ENCODE measurements at regions not wholly inside any gene's neighbourhood (a gene's known extent, or its start where the extent isn't known, plus 50 kb on each side); places are given as distances from the start of the nearest gene placed in this dataset.

- no peak overlapping the region for H3K27ac ChIP-seq
- H3K36me3 ChIP-seq: no peaks in the 10 kb centered on the region
- H3K4me3 ChIP-seq: no peak overlapping the region
- intact Hi-C loops (cut with DNase I): no loop called here
- no peak for DNase-seq
- ATAC-seq: no peak
- H3K4me1 ChIP-seq: no peaks in the 10 kb centered on the region
- H3K27me3 ChIP-seq (ENCODE audit: low read depth): no peaks in the 10 kb centered on the region
- TF ChIP-seq, protein P1, sequence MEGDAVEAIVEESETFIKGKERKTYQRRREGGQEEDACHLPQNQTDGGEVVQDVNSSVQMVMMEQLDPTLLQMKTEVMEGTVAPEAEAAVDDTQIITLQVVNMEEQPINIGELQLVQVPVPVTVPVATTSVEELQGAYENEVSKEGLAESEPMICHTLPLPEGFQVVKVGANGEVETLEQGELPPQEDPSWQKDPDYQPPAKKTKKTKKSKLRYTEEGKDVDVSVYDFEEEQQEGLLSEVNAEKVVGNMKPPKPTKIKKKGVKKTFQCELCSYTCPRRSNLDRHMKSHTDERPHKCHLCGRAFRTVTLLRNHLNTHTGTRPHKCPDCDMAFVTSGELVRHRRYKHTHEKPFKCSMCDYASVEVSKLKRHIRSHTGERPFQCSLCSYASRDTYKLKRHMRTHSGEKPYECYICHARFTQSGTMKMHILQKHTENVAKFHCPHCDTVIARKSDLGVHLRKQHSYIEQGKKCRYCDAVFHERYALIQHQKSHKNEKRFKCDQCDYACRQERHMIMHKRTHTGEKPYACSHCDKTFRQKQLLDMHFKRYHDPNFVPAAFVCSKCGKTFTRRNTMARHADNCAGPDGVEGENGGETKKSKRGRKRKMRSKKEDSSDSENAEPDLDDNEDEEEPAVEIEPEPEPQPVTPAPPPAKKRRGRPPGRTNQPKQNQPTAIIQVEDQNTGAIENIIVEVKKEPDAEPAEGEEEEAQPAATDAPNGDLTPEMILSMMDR (IDR thresholded peaks at IDR 0.05): no peak
- H3K9me3 ChIP-seq: no peaks in the 10 kb centered on the region
Observed at GRCh38 chr11:86888164-86889000, 66.8 kb downstream of the FZD4 start.

DNA sequence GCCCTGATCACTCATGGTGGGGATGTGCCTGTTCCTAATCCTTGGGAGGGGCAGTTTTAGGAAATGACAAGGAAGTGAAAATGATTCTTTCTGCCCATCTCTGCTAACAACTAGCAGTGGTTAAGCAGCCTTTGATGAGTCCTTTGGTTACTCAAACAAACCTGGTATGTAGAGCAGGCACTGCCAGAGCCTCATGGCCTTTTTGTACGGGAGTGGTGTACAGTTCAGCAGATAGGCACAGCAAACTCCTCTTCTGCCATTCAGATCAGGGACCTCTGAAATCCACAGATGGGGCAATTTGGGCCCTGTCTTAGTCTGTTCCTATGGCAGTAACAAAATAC, 66.2 kb downstream of the FZD4 start:
- Histone ChIP-seq H3K27ac (no peak overlapping the region), H3K4me1 (no peaks in the 10 kb centered on the region), H3K4me3 (no peak overlapping the region), H3K9me3 (no peaks in the 10 kb centered on the region), H3K27me3 (ENCODE audit: low read depth) (no peaks in the 10 kb centered on the region), H3K36me3 (no peaks in the 10 kb centered on the region)
- DNase-seq: no peak
- TF ChIP-seq, protein P1 (IDR thresholded peaks at IDR 0.05): no peak
- ATAC-seq: no peak
- intact Hi-C loops (cut with DNase I): no loop called here

GRCh38 chr11:86891036-86891435, 64.2 kb downstream of the FZD4 start:
- Histone ChIP-seq H3K4me3 (no peak overlapping the region), H3K4me1 (no peaks in the 10 kb centered on the region), H3K9me3 (no peaks in the 10 kb centered on the region), H3K27ac (no peak overlapping the region), H3K27me3 (ENCODE audit: low read depth) (no peaks in the 10 kb centered on the region), H3K36me3 (no peaks in the 10 kb centered on the region)
- ATAC-seq (no peak), DNase-seq (no peak)
- intact Hi-C loops (cut with DNase I): no loop called here
- TF ChIP-seq, protein P1 (IDR thresholded peaks at IDR 0.05): no peak

DNA sequence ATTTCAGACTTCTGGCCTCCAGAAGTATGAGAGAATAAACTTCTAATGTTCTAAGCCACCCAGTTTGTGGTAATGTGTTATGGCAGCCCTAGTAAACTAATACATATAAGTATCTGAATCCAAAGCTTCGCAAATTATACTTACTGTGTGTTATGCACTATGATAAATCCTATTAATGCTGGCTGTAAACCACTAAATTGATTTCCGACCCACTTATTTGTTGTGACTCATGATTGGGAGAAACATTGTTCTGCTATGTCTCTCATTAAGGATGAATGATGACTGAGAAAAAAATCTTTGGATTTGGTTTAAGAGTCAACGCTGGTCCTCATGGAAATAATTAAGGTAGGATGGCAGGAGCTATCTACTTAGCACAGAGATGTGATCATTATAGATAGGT, 62.0 kb downstream of the FZD4 start:
- DNase-seq (no peak), ATAC-seq (no peak)
- H3K36me3 ChIP-seq: no peaks in the 10 kb centered on the region
- no peaks in the 10 kb centered on the region for H3K9me3 ChIP-seq
- no peak overlapping the region for H3K27ac ChIP-seq
- no peak overlapping the region for H3K4me3 ChIP-seq
- TF ChIP-seq, protein P1 (IDR thresholded peaks at IDR 0.05): no peak
- intact Hi-C loops (cut with DNase I): no loop called here
- no peaks in the 10 kb centered on the region for H3K4me1 ChIP-seq
- no peaks in the 10 kb centered on the region for H3K27me3 ChIP-seq (ENCODE audit: low read depth)

Data from lower lobe of right lung (tissue), 2 donors.